GM12878 (cell line): ENCODE measurements at regions not wholly inside any gene's neighbourhood (a gene's known extent, or its start where the extent isn't known, plus 50 kb on each side); places are given as distances from the start of the nearest gene placed in this dataset.
A peak's percentile ranks its signal among the peaks of the same experiment; 100 is the strongest.

Experiments used
- ATAC-seq: fragments of 200-7000 bp; cut with Tn5 transposase; 3 replicates; pipeline ENCODE4 v1.9.1; 2020; ENCODE audit warnings: mild to moderate bottlenecking, moderate library complexity
- BruUV-seq: library from RNA; stranded (reverse); fragments of 400-500 nt; replicated peaks from 2 replicates; lab custom pipeline; 2021; lab: Mats Ljungman, UMichigan
- CTCF ChIA-PET: fragments of 300-600 bp; sonication (Branson Sonifier 250); formaldehyde crosslinking; extraction: SDS; loops from one replicate; lab custom pipeline; 2021; ENCODE audit warnings: inconsistent platforms; lab: Yijun Ruan, JAX
- POLR2A ChIA-PET: fragments of 350-600 bp; formaldehyde crosslinking; extraction: SDS; loops from one replicate; lab custom pipeline; 2021; ENCODE audit warnings: inconsistent platforms; lab: Charles Lee
- RAD21 ChIA-PET: fragments of 300-600 bp; sonication (Branson Sonifier 250); formaldehyde crosslinking; loops from one replicate; lab custom pipeline; 2023; ENCODE audit warnings: antibody characterized with exemption; ENCODE audit not compliant: unreplicated experiment; lab: Charles Lee
- SMC1A ChIA-PET: fragments of 300-600 bp; sonication (Branson Sonifier 250); formaldehyde crosslinking; loops from one replicate; lab custom pipeline; 2023; ENCODE audit not compliant: unreplicated experiment, uncharacterized antibody; lab: Charles Lee
- DNase-seq: peaks from one replicate; pipeline ENCODE4 v3.0.0-alpha.2; 2011; ENCODE audit warnings: low read depth, low spot score
- FAIRE-seq: peaks from 3 replicates; lab custom pipeline; 2011; peaks lifted over from hg19 to GRCh38; lab: Jason Lieb, UNC
- H2AFZ ChIP-seq: 2 replicates; pipeline ENCODE4 v1.6.0; 2011; ENCODE audit warnings: low read depth, low read length, control low read depth; ENCODE audit not compliant: control insufficient read depth
- H3K27ac ChIP-seq: 2 replicates; pipeline ENCODE4 v1.5.1; 2011; ENCODE audit warnings: control low read depth; ENCODE audit not compliant: control insufficient read depth, insufficient read depth
- H3K27me3 ChIP-seq, 2 experiments: replicated peaks in 1 of 2; 2 replicates each; pipeline versions ENCODE4 v1.6.0 to v1.6.1; 2011; ENCODE audit warnings: low read length in 1 of 2; ENCODE audit not compliant: control insufficient read depth in 2 of 2, insufficient read depth in 2 of 2
- H3K36me3 ChIP-seq, 2 experiments: 2 replicates each; pipeline ENCODE4 v1.5.1; 2011; ENCODE audit warnings: low read length in 1 of 2; ENCODE audit not compliant: control insufficient read depth in 2 of 2, insufficient read depth in 2 of 2
- H3K4me1 ChIP-seq: 2 replicates; pipeline ENCODE4 v1.6.1; 2011; ENCODE audit warnings: mild to moderate bottlenecking, low read length, moderate library complexity, mixed read lengths; ENCODE audit not compliant: control insufficient read depth, insufficient read depth
- H3K4me2 ChIP-seq: 2 replicates; pipeline ENCODE4 v1.6.0; 2011; ENCODE audit warnings: control low read depth; ENCODE audit not compliant: control insufficient read depth, insufficient read depth
- H3K4me3 ChIP-seq: fragments of 200-600 bp; sonication (generic); 2 replicates; pipeline ENCODE4 v1.5.1; 2016
- H3K79me2 ChIP-seq: 2 replicates; pipeline ENCODE4 v1.6.0; 2011; ENCODE audit warnings: low read length; ENCODE audit not compliant: control insufficient read depth, insufficient read depth
- H3K9ac ChIP-seq: 2 replicates; pipeline ENCODE4 v1.8.0; 2011; ENCODE audit warnings: low read length, control low read depth, mixed read lengths; ENCODE audit not compliant: control insufficient read depth, insufficient read depth
- H3K9me3 ChIP-seq: replicated peaks from 3 replicates; pipeline ENCODE4 v1.5.1; 2011; ENCODE audit warnings: mild to moderate bottlenecking, low read length; ENCODE audit not compliant: control insufficient read depth, insufficient read depth
- H4K20me1 ChIP-seq: 2 replicates; pipeline ENCODE4 v1.6.0; 2011; ENCODE audit not compliant: control insufficient read depth, insufficient read depth
- BHLHE40 ChIP-seq, 2 experiments: fragments of 450-650 bp in 1 of 2; IDR thresholded peaks; 2 replicates each; pipeline ENCODE4 v1.6.1; 2011 to 2017; ENCODE audit warnings: low read depth in 2 of 2, borderline replicate concordance in 1 of 2, improper control_type of control experiment in 1 of 2, low read length in 1 of 2, mild to moderate bottlenecking in 1 of 2
- NR2C1 ChIP-seq: fragments of 450-650 bp; IDR thresholded peaks from 2 replicates; pipeline ENCODE4 v1.6.1; 2017; ENCODE audit warnings: antibody characterized with exemption, mild to moderate bottlenecking, moderate library complexity
- NR2F1 ChIP-seq: fragments of 450-650 bp; conservative IDR thresholded peaks from 2 replicates; pipeline ENCODE4 v1.6.1; 2017; ENCODE audit warnings: mild to moderate bottlenecking
- SKIL ChIP-seq: fragments of 450-650 bp; IDR thresholded peaks from 2 replicates; pipeline ENCODE4 v1.6.1; 2017; ENCODE audit warnings: mild to moderate bottlenecking, low read depth, inconsistent platforms; ENCODE audit not compliant: poor library complexity, severe bottlenecking
- TCF12 ChIP-seq: IDR thresholded peaks from 2 replicates; pipeline ENCODE4 v1.6.1; 2011; ENCODE audit warnings: low read depth, mild to moderate bottlenecking, low read length
- WGBS: methylation state at CpG from one replicate; pipeline ENCODE4 v1.1.6; 2016; ENCODE audit warnings: low lambda C conversion rate; ENCODE audit not compliant: insufficient replicate concordance, insufficient coverage; ENCODE audit errors: missing lambda C conversion rate; 5-methylcytosine and 5-hydroxymethylcytosine counted together
- in situ Hi-C: fragments of 300-500 bp; cut with MboI; formaldehyde crosslinking; loops from 9 replicates; pipeline ENCODE4 v1.14.3; 2018; ENCODE audit warnings: mixed read lengths
- intact Hi-C: fragments of 100-400 bp; cut with micrococcal nuclease; formaldehyde crosslinking; loops from one replicate; pipeline ENCODE4 v1.14.2; 2022; ENCODE audit not compliant: unreplicated experiment

- POLR2A ChIA-PET, result interaction anchor here (0.7 to 2.1 kb wide), 8 partner anchors 21 to 107 kb away, joined by 3 to 15 read pairs (median 4); no protein-coding TSS in a partner anchor
- 71% methylated on average over 2 of the region's 2 CpGs for WGBS
- Histone ChIP-seq H3K4me2 (peak overlapping the region; percentile 55), H4K20me1 (no peaks in the 10 kb centered on the region), H3K27ac (peak overlapping the region; percentile 61), H3K36me3 (no peaks in the 10 kb centered on the region), H3K9me3 (no peaks in the 10 kb centered on the region), H3K27me3 (no peaks in the 10 kb centered on the region), H3K4me1 (peaks cover 13% of the 10 kb centered on the region), H3K9ac (no peak overlapping the region), H3K79me2 (no peaks in the 10 kb centered on the region), H2AFZ (peak overlapping the region; percentile 65), H3K4me3 (no peak overlapping the region)
- CTCF ChIA-PET, result interaction anchor here (0.5 to 1.4 kb wide), 4 partner anchors 22 to 118 kb away, joined by 3 to 5 read pairs (median 4); no protein-coding TSS in a partner anchor
- TF ChIP-seq NR2F1 (0 out of 2 replicates have a peak, but pooled peaks have one; percentile 17), TCF12 (no peak), SKIL (no peak), NR2C1 (0 out of 2 replicates have a peak, but pooled peaks have one; percentile 24), BHLHE40 (IDR thresholded peaks at IDR 0.05; ENCODE audit: borderline replicate concordance in 1 of 2, low read depth in 2 of 2, low read length in 1 of 2) (no peak)
- RAD21 ChIA-PET, result interaction anchor here (0.7 to 5.9 kb wide), 15 partner anchors 12 to 226 kb away, joined by 3 to 83 read pairs (median 4); no protein-coding TSS in a partner anchor
- intact Hi-C loops, result loop anchor here (2.0 to 10.0 kb wide), 2 partner anchors 26 to 224 kb away; no protein-coding TSS in a partner anchor
- no TSS peak for BruUV-seq
- in situ Hi-C loops, result no loop called here
- ATAC-seq (peak; percentile 11; the same call in 2 of the 3 replicates), FAIRE-seq (peak; percentile 54), DNase-seq (peak; percentile 27)
- SMC1A ChIA-PET, result interaction anchor here (0.7 to 8.7 kb wide), 13 partner anchors 11 to 165 kb away, joined by 3 to 115 read pairs (median 5); no protein-coding TSS in a partner anchor
These were observed 611.3 kb downstream of the VRK1 start for GRCh38 chr14:97408503-97408902.
